Endothelial cell of umbilical vein (primary cell): ENCODE measurements at regions not wholly inside any gene's neighbourhood (a gene's known extent, or its start where the extent isn't known, plus 50 kb on each side); places are given as distances from the start of the nearest gene placed in this dataset.

Source experiments
- BruUV-seq: library from RNA; stranded (reverse); fragments of 400-500 nt; replicated peaks from 2 replicates; lab custom pipeline; 2021; lab: Mats Ljungman, UMichigan
- CTCF ChIA-PET: fragments of 300-600, 350-600 bp; sonication (Branson Sonifier 250); formaldehyde crosslinking; loops from one replicate; lab custom pipeline; 2021; ENCODE audit warnings: antibody characterized with exemption, inconsistent platforms; lab: Charles Lee
- POLR2A ChIA-PET: fragments of 300-600, 350-600 bp; sonication (Branson Sonifier 250); formaldehyde crosslinking; loops from one replicate; lab custom pipeline; 2021; ENCODE audit warnings: antibody characterized with exemption, inconsistent platforms; lab: Charles Lee
- DNase-seq: peaks from one replicate; pipeline ENCODE4 v3.0.0-alpha.2; 2011; ENCODE audit warnings: low read depth, low spot score
- FAIRE-seq: peaks from 2 replicates; lab custom pipeline; 2011; peaks lifted over from hg19 to GRCh38; lab: Jason Lieb, UNC
- H2AFZ ChIP-seq: 2 replicates; pipeline ENCODE4 v1.6.0; 2012; ENCODE audit warnings: low read depth, low read length, control low read depth, inconsistent platforms
- H3K27ac ChIP-seq: 2 replicates; pipeline ENCODE4 v1.5.1; 2011; ENCODE audit warnings: low read depth, mild to moderate bottlenecking, control low read depth, low read length, moderate library complexity; ENCODE audit not compliant: insufficient read depth
- H3K27me3 ChIP-seq, 2 experiments: 2 replicates each; pipeline versions ENCODE4 v1.6.0 to v1.6.1; 2011; ENCODE audit warnings: low read length in 2 of 2, mixed read lengths in 1 of 2; ENCODE audit not compliant: control insufficient read depth in 2 of 2, insufficient read depth in 2 of 2
- H3K36me3 ChIP-seq, 2 experiments: 2 replicates in 1 of 2; 3 replicates in 1 of 2; pipeline ENCODE4 v1.5.1; 2011; ENCODE audit warnings: low read length in 2 of 2, mild to moderate bottlenecking in 1 of 2, moderate library complexity in 1 of 2; ENCODE audit not compliant: control insufficient read depth in 2 of 2, insufficient read depth in 2 of 2; ENCODE audit errors: extremely low read depth in 1 of 2
- H3K4me1 ChIP-seq: 3 replicates; pipeline ENCODE4 v1.5.1; 2011; ENCODE audit warnings: mild to moderate bottlenecking, low read length; ENCODE audit not compliant: control insufficient read depth, insufficient read depth; ENCODE audit errors: extremely low read depth
- H3K4me2 ChIP-seq: 2 replicates; pipeline ENCODE4 v1.6.1; 2011; ENCODE audit warnings: low read length, control low read depth, mixed read lengths; ENCODE audit not compliant: insufficient read depth
- H3K4me3 ChIP-seq, 3 experiments: fragments of 200-600 bp in 1 of 3; sonication (generic), shearing (Covaris generic) in 1 of 3; replicated peaks in 1 of 3; 2 replicates each; pipeline ENCODE4 v1.5.1; 2011 to 2016; ENCODE audit warnings: control low read depth in 3 of 3, low read length in 3 of 3, mild to moderate bottlenecking in 2 of 3, inconsistent platforms in 1 of 3, low read depth in 1 of 3, moderate library complexity in 1 of 3; ENCODE audit not compliant: insufficient read depth in 1 of 3
- H3K79me2 ChIP-seq: 2 replicates; pipeline ENCODE4 v1.6.0; 2012; ENCODE audit warnings: low read length, inconsistent platforms; ENCODE audit not compliant: control insufficient read depth, insufficient read depth
- H3K9ac ChIP-seq: replicated peaks from 2 replicates; pipeline ENCODE3; 2011; ENCODE audit warnings: low read length, control low read depth; ENCODE audit not compliant: insufficient read depth; ENCODE audit errors: extremely low read depth
- H3K9me1 ChIP-seq: replicated peaks from 3 replicates; pipeline ENCODE4 v1.6.0; 2011; ENCODE audit warnings: mild to moderate bottlenecking, low read length; ENCODE audit not compliant: control insufficient read depth, insufficient read depth; ENCODE audit errors: extremely low read depth
- H3K9me3 ChIP-seq: replicated peaks from 2 replicates; pipeline ENCODE4 v1.5.1; 2012; ENCODE audit warnings: low read length, inconsistent platforms; ENCODE audit not compliant: control insufficient read depth, insufficient read depth
- H4K20me1 ChIP-seq: replicated peaks from 2 replicates; pipeline ENCODE3; 2011; ENCODE audit warnings: mild to moderate bottlenecking, low read length; ENCODE audit not compliant: control insufficient read depth, insufficient read depth; ENCODE audit errors: extremely low read depth
- EZH2 ChIP-seq: IDR thresholded peaks from 2 replicates; pipeline ENCODE4 v1.6.1; 2012; ENCODE audit warnings: borderline replicate concordance, low read depth, mild to moderate bottlenecking, moderate library complexity, low read length, inconsistent platforms; ENCODE audit not compliant: severe bottlenecking
- FOS ChIP-seq: IDR thresholded peaks from 2 replicates; pipeline ENCODE4 v1.6.1; 2011; ENCODE audit warnings: mild to moderate bottlenecking, low read length, moderate library complexity, borderline replicate concordance; ENCODE audit not compliant: insufficient read depth
- GATA2 ChIP-seq: IDR thresholded peaks from 2 replicates; pipeline ENCODE4 v1.7.0; 2011; ENCODE audit warnings: low read depth, mild to moderate bottlenecking, moderate library complexity, mixed read lengths, low read length; ENCODE audit not compliant: insufficient read length, insufficient read depth
- JUN ChIP-seq: IDR thresholded peaks from 2 replicates; pipeline ENCODE4 v1.6.1; 2011; ENCODE audit warnings: borderline replicate concordance, low read depth; ENCODE audit not compliant: insufficient read length, insufficient read depth
- MYC ChIP-seq: IDR thresholded peaks from one replicate; pipeline ENCODE4 v1.6.1; 2011; ENCODE audit warnings: mild to moderate bottlenecking, low read depth, low read length
- POLR2A ChIP-seq: IDR thresholded peaks from 2 replicates; pipeline ENCODE4 v1.6.1; 2012; ENCODE audit warnings: low read depth, mild to moderate bottlenecking, control low read depth, low read length
- POLR2AphosphoS5 ChIP-seq: IDR thresholded peaks from 2 replicates; pipeline ENCODE4 v1.6.1; 2012; ENCODE audit warnings: low read depth, mild to moderate bottlenecking, control low read depth, low read length, moderate library complexity; ENCODE audit not compliant: insufficient read depth
- dilution Hi-C: fragments of 300-500 bp; cut with MboI; formaldehyde crosslinking; loops from one replicate; pipeline ENCODE4 v1.15.0; 2019; ENCODE audit warnings: low sequenced_read_pairs; ENCODE audit not compliant: extremely low pct_ligation_motif_present
- intact Hi-C: fragments of 100-400 bp; cut with micrococcal nuclease; formaldehyde crosslinking; loops from one replicate; pipeline ENCODE4 v1.10.0; 2022
- TF ChIP-seq, protein P1 (sequence below), 2 donors: IDR thresholded peaks; 1 replicate in 1 of 2; 2 replicates in 1 of 2; pipeline ENCODE4 v1.5.1; 2011; ENCODE audit warnings: low read length in 2 of 2, mild to moderate bottlenecking in 2 of 2, moderate library complexity in 2 of 2, control low read depth in 1 of 2, inconsistent platforms in 1 of 2, low read depth in 1 of 2; ENCODE audit not compliant: insufficient read depth in 1 of 2; ENCODE audit errors: extremely low read depth in 1 of 2
- TF ChIP-seq, protein P2 (sequence below): IDR thresholded peaks from 2 replicates; pipeline ENCODE4 v1.6.1; 2011; ENCODE audit not compliant: insufficient read depth, insufficient read length

DNA sequence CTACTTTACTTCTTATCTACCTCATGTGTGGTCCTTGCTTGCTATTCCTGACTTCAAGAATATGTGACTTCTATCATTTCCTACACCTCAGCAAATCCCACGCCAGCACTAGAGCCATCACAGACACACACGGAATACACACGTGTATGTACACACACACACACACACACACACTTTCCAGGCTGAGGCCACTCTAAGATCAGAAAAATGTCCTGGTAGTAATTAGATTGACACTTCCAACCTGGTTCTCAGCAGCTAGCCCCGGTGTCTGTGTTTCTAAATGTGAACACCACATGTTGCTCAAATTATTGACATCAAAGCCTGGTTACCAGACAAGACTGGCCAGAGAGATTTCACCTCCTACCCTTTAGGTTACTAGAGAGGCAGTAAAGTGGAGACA lies 54.1 kb upstream of the SASH1 start:
- dilution Hi-C loops = no loop called here
- Histone ChIP-seq H3K9ac (no peak overlapping the region), H3K27me3 (no peaks in the 10 kb centered on the region), H3K9me1 (no peaks in the 10 kb centered on the region), H3K79me2 (no peaks in the 10 kb centered on the region), H3K4me1 (peaks cover 12% of the 10 kb centered on the region), H2AFZ (no peak overlapping the region), H3K36me3 (no peaks in the 10 kb centered on the region), H3K9me3 (no peaks in the 10 kb centered on the region), H3K27ac (no peak overlapping the region), H3K4me2 (no peak overlapping the region), H3K4me3 (no peak overlapping the region), H4K20me1 (no peaks in the 10 kb centered on the region)
- FAIRE-seq (no peak), DNase-seq (no peak)
- ChIA-PET POLR2A (no interaction called here), CTCF (no interaction called here)
- TF ChIP-seq JUN (no peak), POLR2A (no peak), FOS (no peak), EZH2 (no peak), MYC (no peak), GATA2 (no peak), POLR2AphosphoS5 (no peak)
- TF ChIP-seq, protein P1, sequence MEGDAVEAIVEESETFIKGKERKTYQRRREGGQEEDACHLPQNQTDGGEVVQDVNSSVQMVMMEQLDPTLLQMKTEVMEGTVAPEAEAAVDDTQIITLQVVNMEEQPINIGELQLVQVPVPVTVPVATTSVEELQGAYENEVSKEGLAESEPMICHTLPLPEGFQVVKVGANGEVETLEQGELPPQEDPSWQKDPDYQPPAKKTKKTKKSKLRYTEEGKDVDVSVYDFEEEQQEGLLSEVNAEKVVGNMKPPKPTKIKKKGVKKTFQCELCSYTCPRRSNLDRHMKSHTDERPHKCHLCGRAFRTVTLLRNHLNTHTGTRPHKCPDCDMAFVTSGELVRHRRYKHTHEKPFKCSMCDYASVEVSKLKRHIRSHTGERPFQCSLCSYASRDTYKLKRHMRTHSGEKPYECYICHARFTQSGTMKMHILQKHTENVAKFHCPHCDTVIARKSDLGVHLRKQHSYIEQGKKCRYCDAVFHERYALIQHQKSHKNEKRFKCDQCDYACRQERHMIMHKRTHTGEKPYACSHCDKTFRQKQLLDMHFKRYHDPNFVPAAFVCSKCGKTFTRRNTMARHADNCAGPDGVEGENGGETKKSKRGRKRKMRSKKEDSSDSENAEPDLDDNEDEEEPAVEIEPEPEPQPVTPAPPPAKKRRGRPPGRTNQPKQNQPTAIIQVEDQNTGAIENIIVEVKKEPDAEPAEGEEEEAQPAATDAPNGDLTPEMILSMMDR (IDR thresholded peaks at IDR 0.05; ENCODE audit: extremely low read depth in 1 of 2, insufficient read depth in 1 of 2, low read depth in 1 of 2, low read length in 2 of 2) = no peak
- TF ChIP-seq, protein P2, sequence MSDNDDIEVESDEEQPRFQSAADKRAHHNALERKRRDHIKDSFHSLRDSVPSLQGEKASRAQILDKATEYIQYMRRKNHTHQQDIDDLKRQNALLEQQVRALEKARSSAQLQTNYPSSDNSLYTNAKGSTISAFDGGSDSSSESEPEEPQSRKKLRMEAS = no peak
- intact Hi-C loops = no loop called here
- BruUV-seq = no TSS peak
